Kidney (tissue), 13 donors: ENCODE measurements at regions not wholly inside any gene's neighbourhood (a gene's known extent, or its start where the extent isn't known, plus 50 kb on each side); places are given as distances from the start of the nearest gene placed in this dataset.
"Not testable (repeated sequence)": the region's sequence is repeated elsewhere in the genome, so short reads cannot be mapped to it uniquely, and the experiment has no call there.

Experiments
- DNase-seq, 5 donors: peaks; one replicate each; pipeline ENCODE4 v3.0.0-alpha.2; 2013 to 2020
- FAIRE-seq: peaks from 2 replicates; lab custom pipeline; 2012; peaks lifted over from hg19 to GRCh38; lab: Jason Lieb, UNC
- H3K27ac ChIP-seq, 2 donors: one replicate each; pipeline ENCODE4 v1.7.0; 2013; ENCODE audit warnings: low read depth in 2 of 2, low read length in 2 of 2, inconsistent platforms in 1 of 2
- H3K27me3 ChIP-seq: one replicate; pipeline ENCODE4 v1.7.1; 2013; ENCODE audit warnings: low read length, inconsistent platforms; ENCODE audit not compliant: control insufficient read depth, insufficient read depth
- H3K36me3 ChIP-seq, 3 donors: one replicate each; pipeline versions ENCODE4 v1.7.0 to v1.7.1; 2013; ENCODE audit warnings: low read length in 3 of 3, control low read depth in 1 of 3, inconsistent platforms in 1 of 3; ENCODE audit not compliant: insufficient read depth in 3 of 3, control insufficient read depth in 2 of 3
- H3K4me1 ChIP-seq, 3 donors: one replicate each; pipeline versions ENCODE4 v1.7.0 to v1.7.1; 2013; ENCODE audit warnings: low read length in 3 of 3, inconsistent platforms in 1 of 3, low read depth in 1 of 3; ENCODE audit not compliant: control insufficient read depth in 2 of 3, insufficient read depth in 2 of 3
- H3K4me3 ChIP-seq, 3 donors: one replicate each; pipeline versions ENCODE4 v1.7.0 to v1.8.1; 2013; ENCODE audit warnings: low read length in 3 of 3, control low read depth in 1 of 3, inconsistent platforms in 1 of 3
- H3K9ac ChIP-seq, 3 donors: one replicate each; pipeline versions ENCODE4 v1.7.0 to v1.7.1; 2013; ENCODE audit warnings: low read length in 3 of 3, control low read depth in 1 of 3, inconsistent platforms in 1 of 3
- H3K9me3 ChIP-seq, 3 donors: one replicate each; pipeline versions ENCODE4 v1.7.0 to v1.7.1; 2013; ENCODE audit warnings: low read length in 3 of 3, control low read depth in 1 of 3, inconsistent platforms in 1 of 3; ENCODE audit not compliant: control insufficient read depth in 2 of 3, insufficient read depth in 1 of 3
- CTCF ChIP-seq: IDR thresholded peaks from 3 replicates; pipeline ENCODE4 v1.5.1; 2012; ENCODE audit warnings: mild to moderate bottlenecking, moderate library complexity, borderline replicate concordance; ENCODE audit not compliant: insufficient read depth; ENCODE audit errors: extremely low read depth
- intact Hi-C: fragments of 100-400 bp; cut with DNase I; formaldehyde crosslinking; loops from one replicate; pipeline ENCODE4 v1.11.1; 2022
- donor health status: control.
- donor health status: control.
- donor health status: control.
- donor health status: control.
- donor health status: control.
- donor health status: DM: yes; HTN: yes; CAD: no.
- donor health status: Normal renal cell carcinoma (clear cell type).

- intact Hi-C loops, result no loop called here
- FAIRE-seq (no peak), DNase-seq (no peak)
- H3K9me3 ChIP-seq, result no peaks in the 10 kb centered on the region
- no peak overlapping the region for H3K27ac ChIP-seq
- no peak for TF ChIP-seq CTCF
- H3K4me1 ChIP-seq, result peaks cover 0 to 8% (median 8%) of the 10 kb centered on the region in 3 donors
- no peak overlapping the region for H3K4me3 ChIP-seq
- H3K9ac ChIP-seq, result no peak overlapping the region
- H3K27me3 ChIP-seq, result no peaks in the 10 kb centered on the region
- no peaks in the 10 kb centered on the region for H3K36me3 ChIP-seq
Observed at GRCh38 chr15:92796161-92796611, 103.9 kb upstream of the CHD2 start.

GRCh38 chr15:92797168-92798052, 102.7 kb upstream of the CHD2 start:
- DNase-seq, result peak in 3 of 5 donors; percentile 40 to 93 (median 84)
- FAIRE-seq, result no peak
- Histone ChIP-seq H3K4me1 (peaks cover 0 to 8% (median 8%) of the 10 kb centered on the region in 3 donors), H3K27me3 (no peaks in the 10 kb centered on the region), H3K4me3 (no peak overlapping the region), H3K9me3 (no peaks in the 10 kb centered on the region), H3K9ac (peak overlapping the region in 1 of 3 donors; percentile 43), H3K27ac (no peak overlapping the region), H3K36me3 (no peaks in the 10 kb centered on the region)
- peak; percentile 74 for TF ChIP-seq CTCF
- intact Hi-C loops, result no loop called here

- H3K9ac ChIP-seq, result no peak overlapping the region
- H3K27ac ChIP-seq, result no peak overlapping the region
- H3K36me3 ChIP-seq, result no peaks in the 10 kb centered on the region
- no peaks in the 10 kb centered on the region for H3K27me3 ChIP-seq
- no peak overlapping the region for H3K4me3 ChIP-seq
- peak in 1 of 5 donors; percentile 28 for DNase-seq
- TF ChIP-seq CTCF, result no peak
- H3K9me3 ChIP-seq, result no peaks in the 10 kb centered on the region
- intact Hi-C loops, result no loop called here
- H3K4me1 ChIP-seq, result peaks cover 0 to 8% (median 8%) of the 10 kb centered on the region in 3 donors
- FAIRE-seq, result no peak
Observed at GRCh38 chr15:92800013-92800412, 100.1 kb upstream of the CHD2 start.

GRCh38 chr15:92800416-92801055, 99.6 kb upstream of the CHD2 start:
- H3K27ac ChIP-seq, H3K9ac ChIP-seq, H3K4me3 ChIP-seq, H3K4me1 ChIP-seq, H3K36me3 ChIP-seq, intact Hi-C loops, H3K27me3 ChIP-seq, H3K9me3 ChIP-seq, FAIRE-seq: not testable (repeated sequence)
- peak in 1 of 5 donors; percentile 11 for DNase-seq

GRCh38 chr15:92801056-92801773, 98.9 kb upstream of the CHD2 start:
- intact Hi-C loops, result not testable (repeated sequence)

More at GRCh38 chr15:92801056-92801773, 98.9 kb upstream of the CHD2 start:
- H3K27ac ChIP-seq, H3K27me3 ChIP-seq, FAIRE-seq, H3K9me3 ChIP-seq, H3K4me1 ChIP-seq, DNase-seq, H3K36me3 ChIP-seq, H3K4me3 ChIP-seq, H3K9ac ChIP-seq: not testable (repeated sequence)
